Left ventricle myocardium superior (tissue), 1 donor: ENCODE measurements at regions not wholly inside any gene's neighbourhood (a gene's known extent, or its start where the extent isn't known, plus 50 kb on each side); places are given as distances from the start of the nearest gene placed in this dataset.
"Not testable (repeated sequence)": the region's sequence is repeated elsewhere in the genome, so short reads cannot be mapped to it uniquely, and the experiment has no call there.

Experiments used
- ATAC-seq: fragments of 200-7000 bp; cut with Tn5 transposase; one replicate; pipeline ENCODE4 v1.9.1; 2020; ENCODE audit warnings: mild to moderate bottlenecking, moderate library complexity
- DNase-seq: peaks from one replicate; pipeline ENCODE4 v3.0.0-alpha.2; 2020
- intact Hi-C: fragments of 100-400 bp; cut with micrococcal nuclease; formaldehyde crosslinking; loops from one replicate; pipeline ENCODE4 v1.11.0; 2022
- donor health status: DM: no; HTN: yes; CAD: no; lungs with severe emphysema.

- intact Hi-C loops, result no loop called here
- DNase-seq (no peak), ATAC-seq (no peak)
These were observed 216.3 kb upstream of the LRTM1 start for GRCh38 chr3:55144015-55144673.

GRCh38 chr3:55143336-55143735 is 215.5 kb upstream of the LRTM1 start:
- DNase-seq (no peak), ATAC-seq (no peak)
- intact Hi-C loops, result no loop called here

- intact Hi-C loops, DNase-seq, ATAC-seq: not testable (repeated sequence)
These were observed 208.4 kb upstream of the LRTM1 start for GRCh38 chr3:55136291-55136690.

- DNase-seq, result no peak
- no peak for ATAC-seq
- intact Hi-C loops, result no loop called here
These were observed 200.5 kb upstream of the LRTM1 start for GRCh38 chr3:55128225-55128823.

- DNase-seq, result no peak
- ATAC-seq, result no peak
- intact Hi-C loops, result no loop called here
These were observed 199.7 kb upstream of the LRTM1 start for GRCh38 chr3:55127565-55127964.

- DNase-seq (no peak), ATAC-seq (no peak)
- intact Hi-C loops, result no loop called here
These were observed 196.5 kb upstream of the LRTM1 start for GRCh38 chr3:55124371-55124770.
